HG03103 (cell line): ENCODE measurements at regions not wholly inside any gene's neighbourhood (a gene's known extent, or its start where the extent isn't known, plus 50 kb on each side); places are given as distances from the start of the nearest gene placed in this dataset.

Experiments used
- ATAC-seq: cut with Tn5 transposase; IDR thresholded peaks from one replicate; pipeline ENCODE4 v1.9.1; 2021; ENCODE audit warnings: low read depth; ENCODE audit not compliant: unreplicated experiment

- no peak for ATAC-seq
Measured at GRCh38 chr2:15832849-15833680, 107.3 kb upstream of the MYCN start.

- ATAC-seq, result no peak
Measured at GRCh38 chr2:15833731-15834130, 106.6 kb upstream of the MYCN start.

- ATAC-seq, result no peak
Measured at GRCh38 chr2:15834381-15835031, 105.8 kb upstream of the MYCN start.

GRCh38 chr2:15835991-15836688, 104.2 kb upstream of the MYCN start:
- ATAC-seq, result no peak

- no peak for ATAC-seq
Measured at GRCh38 chr2:15836689-15837610, 103.4 kb upstream of the MYCN start.

- ATAC-seq, result no peak
Measured at GRCh38 chr2:15838481-15839090, 101.8 kb upstream of the MYCN start.

GRCh38 chr2:15839426-15840124, 100.8 kb upstream of the MYCN start:
- ATAC-seq, result no peak

- no peak for ATAC-seq
Measured at GRCh38 chr2:15840148-15840547, 100.2 kb upstream of the MYCN start.

- no peak for ATAC-seq
Measured at GRCh38 chr2:15840969-15841368, 99.4 kb upstream of the MYCN start.

- ATAC-seq, result no peak
Measured at GRCh38 chr2:15841776-15842560, 98.4 kb upstream of the MYCN start.

- ATAC-seq, result no peak
Measured at GRCh38 chr2:15842758-15843666, 97.3 kb upstream of the MYCN start.

GRCh38 chr2:15844211-15844801, 96.0 kb upstream of the MYCN start:
- ATAC-seq, result no peak

- no peak for ATAC-seq
Measured at GRCh38 chr2:15845294-15845693, 95.1 kb upstream of the MYCN start.

GRCh38 chr2:15845737-15846405, 94.5 kb upstream of the MYCN start:
- no peak for ATAC-seq

- ATAC-seq, result no peak
Measured at GRCh38 chr2:15846626-15847025, 93.7 kb upstream of the MYCN start.

GRCh38 chr2:15850534-15850933, 89.8 kb upstream of the MYCN start:
- no peak for ATAC-seq
